GM18517 (cell line): ENCODE measurements at regions not wholly inside any gene's neighbourhood (a gene's known extent, or its start where the extent isn't known, plus 50 kb on each side); places are given as distances from the start of the nearest gene placed in this dataset.

Source experiments
- ATAC-seq: cut with Tn5 transposase; IDR thresholded peaks from one replicate; pipeline ENCODE4 v1.9.1; 2021; ENCODE audit warnings: mild to moderate bottlenecking, moderate library complexity; ENCODE audit not compliant: unreplicated experiment

DNA sequence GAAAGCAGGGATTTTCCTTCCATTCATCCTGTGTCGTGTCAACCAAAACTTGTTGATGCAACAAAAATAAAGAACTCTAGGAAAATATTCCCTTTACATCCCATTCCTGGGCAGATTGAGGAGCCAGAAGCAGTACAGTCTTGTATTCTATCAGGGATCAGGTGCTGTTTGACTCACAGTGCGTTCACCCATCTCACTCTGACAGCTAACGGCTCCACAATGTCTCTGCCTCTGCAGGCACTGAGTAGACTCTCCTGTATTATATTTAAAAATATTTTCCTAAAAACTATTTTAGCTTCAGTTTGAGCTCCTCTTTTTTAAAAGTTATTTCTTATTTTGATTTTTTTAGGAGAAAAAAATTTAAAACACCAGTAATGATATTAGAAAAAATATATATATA, 600.6 kb upstream of the SALL3 start:
- ATAC-seq = no peak

DNA sequence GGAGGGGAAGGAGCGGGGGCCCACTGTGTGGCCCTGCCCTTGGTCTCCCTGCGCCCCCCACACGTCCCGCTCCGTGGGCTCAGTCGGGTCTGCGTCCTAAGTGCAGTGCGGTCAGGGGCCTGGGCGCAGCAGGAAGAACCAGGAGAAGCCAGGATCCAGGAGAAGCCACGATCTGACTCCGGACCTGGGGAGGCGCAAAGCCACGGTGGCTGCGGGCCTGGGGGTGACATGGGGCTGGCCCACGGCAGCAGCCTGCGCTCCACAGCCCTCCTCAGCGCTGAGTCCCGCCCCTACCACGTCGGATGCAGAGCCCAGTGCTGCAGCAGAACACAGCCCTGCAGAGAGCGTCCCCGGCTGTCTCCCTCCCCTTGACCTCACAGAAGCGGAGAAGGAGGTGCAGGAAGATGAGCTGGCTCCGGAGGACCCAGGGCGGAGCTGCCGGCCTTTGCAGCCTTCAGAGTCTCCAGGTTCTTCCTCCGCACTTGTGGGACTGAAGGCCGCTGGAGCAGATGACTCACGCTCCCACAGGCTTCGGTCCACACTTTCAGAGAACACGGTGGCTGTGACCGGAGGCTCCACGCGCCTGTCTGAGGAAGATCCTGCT, 589.2 kb upstream of the SALL3 start:
- ATAC-seq = no peak

DNA sequence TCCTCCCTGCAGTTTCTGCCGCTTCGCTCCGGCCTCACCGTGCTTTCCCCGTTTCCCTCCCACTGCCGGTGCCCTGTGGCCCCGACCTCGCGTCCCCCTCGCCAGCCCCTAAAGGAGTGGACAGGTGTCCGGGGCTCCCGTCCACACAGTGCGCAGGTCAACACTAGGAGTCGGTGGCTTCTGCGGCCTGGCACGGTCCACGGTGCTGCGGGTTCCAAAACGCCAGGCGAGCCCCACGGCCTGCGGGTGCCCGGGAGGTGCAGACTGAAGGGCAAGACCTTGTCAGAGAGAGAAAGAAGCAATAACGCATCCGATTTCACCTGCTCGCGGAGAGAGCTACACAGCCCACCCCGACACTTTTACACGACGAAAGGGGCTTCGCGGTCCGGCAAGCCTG, 588.7 kb upstream of the SALL3 start:
- no peak for ATAC-seq

DNA sequence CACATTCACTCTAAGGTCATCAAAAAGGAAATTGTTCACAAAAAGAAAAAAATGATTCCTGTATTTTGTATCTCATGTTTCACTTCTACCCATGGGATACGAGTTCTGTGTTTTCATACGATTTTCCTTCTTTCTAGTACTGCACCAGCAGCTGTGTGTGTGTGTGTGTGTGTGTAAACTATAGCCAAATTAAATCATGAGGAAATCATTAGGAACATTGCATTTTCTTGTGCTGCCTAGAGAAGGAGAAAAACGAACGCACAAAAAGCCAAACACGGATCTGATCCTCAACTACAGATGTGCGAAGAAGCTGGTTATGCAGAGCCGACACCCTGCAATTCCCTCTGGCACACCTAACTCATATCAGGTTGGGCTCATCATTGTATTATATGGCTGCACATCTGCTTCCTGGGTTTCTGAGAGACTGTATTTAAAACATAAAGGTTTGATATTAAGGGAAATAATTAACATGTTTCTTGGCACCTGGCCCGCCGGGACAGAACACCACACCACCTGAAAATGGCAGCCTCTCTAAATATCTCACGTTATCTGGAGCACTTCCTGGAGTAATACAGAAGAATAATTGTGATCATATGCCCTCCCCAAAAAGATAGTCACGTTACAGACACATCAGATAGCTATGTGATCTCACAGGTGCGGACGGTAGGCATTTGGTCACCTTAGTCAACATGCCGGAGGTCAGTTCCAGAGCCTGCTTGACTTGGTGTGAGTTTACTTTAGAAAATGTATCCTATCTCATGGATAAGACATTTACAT, 586.3 kb upstream of the SALL3 start:
- ATAC-seq = no peak

DNA sequence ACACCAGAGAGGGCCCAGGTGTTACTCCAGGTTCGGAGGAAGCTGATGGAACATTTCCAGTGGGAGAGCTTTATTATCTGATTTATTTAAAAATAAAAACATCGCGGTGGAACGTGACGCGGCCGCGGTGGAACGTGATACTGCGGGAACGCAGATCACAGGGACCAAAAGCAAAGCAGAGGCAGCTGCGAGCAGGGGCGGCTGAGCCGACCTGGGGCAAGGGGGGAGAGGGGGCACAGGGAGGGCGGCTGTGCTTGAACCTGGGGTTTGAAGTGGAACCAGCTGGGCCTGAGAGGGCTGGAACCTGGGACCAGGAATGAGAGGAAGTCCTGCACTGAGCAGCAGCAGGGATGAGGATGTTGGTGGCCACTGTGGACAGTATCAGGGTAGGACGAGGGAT, 583.5 kb upstream of the SALL3 start:
- ATAC-seq = no peak

DNA sequence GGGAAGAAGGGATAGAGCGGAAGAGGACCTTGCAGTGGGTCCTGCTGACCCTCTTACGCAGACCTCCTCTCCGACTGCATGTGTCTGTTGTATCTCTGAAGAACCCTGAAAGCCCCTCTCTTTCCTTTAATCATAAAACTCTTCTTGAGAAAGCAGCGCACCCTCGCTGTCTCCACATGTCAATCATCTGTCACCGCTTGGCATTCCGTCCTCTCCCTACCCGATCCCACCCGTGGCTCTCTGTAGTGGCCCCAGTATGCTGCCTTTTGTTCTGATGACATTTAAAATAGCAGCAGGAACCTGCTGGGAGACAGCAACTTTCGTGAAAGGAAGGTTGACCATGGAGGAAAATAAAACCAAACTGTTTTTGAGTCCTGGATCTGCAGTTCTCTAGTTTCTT, 582.9 kb upstream of the SALL3 start:
- ATAC-seq = no peak

DNA sequence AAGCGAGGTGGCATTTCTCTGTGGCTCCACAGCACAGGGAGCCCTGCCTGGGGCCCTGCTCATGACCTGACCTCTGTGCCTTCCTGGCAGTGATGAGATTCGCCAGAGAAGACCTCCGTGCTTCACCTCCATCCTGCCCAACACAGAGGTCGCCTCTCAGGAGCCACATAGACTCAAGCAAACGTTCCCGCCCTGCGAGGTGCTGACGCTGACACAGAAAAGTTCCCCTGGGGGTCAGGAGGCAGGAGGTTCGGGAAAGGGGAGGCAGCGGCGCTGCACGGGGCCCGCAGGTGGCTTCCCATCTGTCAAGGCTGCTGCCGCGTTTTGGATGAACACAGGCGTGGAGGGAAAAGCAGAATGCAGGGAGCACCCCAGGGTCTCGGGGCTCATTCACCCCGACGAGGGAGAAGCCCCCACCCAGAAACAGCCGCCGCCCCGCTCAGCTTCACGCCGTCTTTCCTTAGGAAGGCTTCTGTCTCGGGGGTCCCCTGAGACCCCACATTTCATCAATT, 579.6 kb upstream of the SALL3 start:
- ATAC-seq = no peak

DNA sequence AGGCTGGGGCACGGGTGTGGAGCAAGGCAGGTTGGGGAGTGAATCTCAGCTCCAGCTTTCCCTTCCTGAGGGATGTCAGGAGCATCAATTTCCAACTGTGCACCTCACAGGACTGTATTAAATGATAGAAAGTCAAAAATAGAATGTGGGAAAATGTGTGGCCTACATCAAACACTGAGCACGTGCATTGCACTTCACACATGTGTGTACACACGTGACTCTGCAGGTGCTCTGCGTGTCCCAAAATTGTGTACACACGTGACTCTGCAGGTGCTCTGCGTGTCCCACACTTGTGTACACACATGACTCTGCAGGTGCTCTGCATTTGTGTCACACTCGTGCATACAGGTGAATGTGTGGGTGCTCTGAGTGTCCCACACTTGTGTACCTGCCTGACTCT, 577.2 kb upstream of the SALL3 start:
- ATAC-seq = no peak

DNA sequence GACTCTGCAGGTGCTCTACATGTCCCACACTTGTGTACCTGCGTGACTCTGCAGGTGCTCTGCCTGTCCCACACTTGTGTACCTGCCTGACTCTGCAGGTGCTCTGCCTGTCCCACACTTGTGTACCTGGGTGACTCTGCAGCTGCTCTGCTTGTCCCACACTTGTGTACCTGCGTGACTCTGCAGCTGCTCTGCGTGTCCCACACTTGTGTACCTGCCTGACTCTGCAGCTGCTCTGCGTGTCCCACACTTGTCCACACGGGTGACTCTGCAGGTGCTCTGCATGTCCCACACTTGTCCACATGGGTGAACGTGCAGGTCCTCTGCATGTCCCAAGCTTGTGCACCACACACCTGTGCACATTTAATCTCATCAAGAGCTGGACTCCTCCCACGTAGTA, 576.7 kb upstream of the SALL3 start:
- no peak for ATAC-seq

DNA sequence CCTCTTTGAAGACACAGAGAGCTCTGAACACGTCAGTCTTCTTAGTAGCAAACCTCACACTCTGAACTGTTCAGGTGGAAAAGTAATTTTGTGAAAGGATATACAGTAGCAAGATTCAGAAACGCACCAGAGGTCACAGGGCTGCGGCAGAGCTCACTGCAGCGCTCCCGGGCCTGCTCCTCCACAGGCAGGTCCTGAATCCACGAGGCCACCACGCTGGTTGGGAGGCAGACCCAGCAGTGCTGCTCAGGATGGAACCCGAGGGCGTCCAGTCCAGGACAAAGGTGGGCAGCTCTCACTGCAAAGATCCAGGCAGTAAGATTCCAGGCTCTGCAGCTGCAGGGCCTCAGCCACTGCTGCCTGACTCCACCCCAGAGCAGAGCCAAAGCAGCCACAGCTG, 576.2 kb upstream of the SALL3 start:
- no peak for ATAC-seq

DNA sequence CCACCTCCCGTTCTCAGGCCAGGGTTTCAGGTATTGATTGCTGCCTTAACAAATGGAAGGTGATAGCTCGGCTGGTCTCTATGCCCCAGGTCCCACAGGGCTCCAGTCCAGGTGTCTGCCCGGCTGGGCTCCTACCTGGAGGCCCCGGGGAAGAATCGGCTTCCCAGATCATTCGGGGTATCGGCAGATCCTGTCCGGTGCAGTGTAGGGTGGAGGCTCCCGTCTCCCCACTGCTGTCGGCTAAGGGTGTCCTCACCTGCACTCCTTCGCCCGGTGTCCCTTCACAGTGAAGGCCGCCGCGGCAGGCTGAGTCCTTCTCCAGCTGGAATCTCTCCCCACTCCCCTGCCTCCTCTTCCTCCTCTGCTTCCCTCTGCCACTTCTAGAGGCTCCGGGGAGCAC, 573.9 kb upstream of the SALL3 start:
- ATAC-seq = no peak

DNA sequence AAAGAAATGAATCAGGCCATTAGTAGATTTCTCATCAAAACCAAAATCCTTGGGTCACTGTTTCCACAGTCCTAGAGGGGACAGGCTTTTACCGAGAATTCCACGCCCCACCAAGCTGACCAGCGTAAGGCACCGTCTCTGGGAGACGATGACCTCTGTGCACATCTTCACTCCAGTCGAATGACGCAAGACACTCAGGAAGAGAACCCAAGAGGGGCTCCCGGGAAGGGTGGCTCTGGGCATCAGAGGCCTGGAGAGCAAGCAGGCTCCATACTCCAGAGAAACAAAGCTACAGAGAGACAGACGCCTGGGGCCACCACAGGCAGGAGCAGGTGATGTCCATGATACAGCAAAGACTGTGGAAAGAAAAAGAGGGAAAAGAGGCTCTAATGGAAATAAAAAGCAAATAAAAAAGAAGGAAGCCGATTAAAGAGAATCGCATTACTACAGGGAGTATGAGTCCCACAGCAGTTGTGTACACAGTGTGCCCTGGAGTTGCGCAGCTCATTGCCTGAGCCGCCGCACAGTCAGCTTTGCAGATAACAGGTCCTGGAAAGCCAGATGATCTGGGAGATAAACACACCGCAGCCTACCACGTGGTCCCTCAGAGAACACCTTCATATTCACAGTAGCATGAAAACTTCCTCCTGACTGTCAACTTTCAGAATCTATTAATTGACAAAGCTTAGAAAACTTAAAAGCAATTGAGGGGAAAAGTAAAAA, 572.7 kb upstream of the SALL3 start:
- no peak for ATAC-seq

DNA sequence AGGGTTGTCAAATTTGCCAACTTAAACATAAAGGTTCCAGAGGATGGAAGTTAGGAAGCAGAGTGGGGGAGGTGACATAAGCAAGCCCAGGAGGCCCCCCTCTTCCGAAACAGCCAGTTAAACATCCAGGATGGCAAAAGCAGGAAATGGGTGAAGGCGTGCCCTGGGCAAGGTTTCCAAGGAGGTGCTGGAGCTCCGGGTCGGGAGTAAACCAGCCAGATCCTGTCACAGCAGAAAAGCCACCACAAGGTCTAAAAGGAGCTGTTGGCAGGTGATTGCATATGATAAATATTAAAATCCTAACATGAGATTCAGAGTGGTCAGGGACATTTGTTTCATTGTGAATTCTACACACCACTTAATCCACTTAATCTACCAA, 572.2 kb upstream of the SALL3 start:
- ATAC-seq = no peak

DNA sequence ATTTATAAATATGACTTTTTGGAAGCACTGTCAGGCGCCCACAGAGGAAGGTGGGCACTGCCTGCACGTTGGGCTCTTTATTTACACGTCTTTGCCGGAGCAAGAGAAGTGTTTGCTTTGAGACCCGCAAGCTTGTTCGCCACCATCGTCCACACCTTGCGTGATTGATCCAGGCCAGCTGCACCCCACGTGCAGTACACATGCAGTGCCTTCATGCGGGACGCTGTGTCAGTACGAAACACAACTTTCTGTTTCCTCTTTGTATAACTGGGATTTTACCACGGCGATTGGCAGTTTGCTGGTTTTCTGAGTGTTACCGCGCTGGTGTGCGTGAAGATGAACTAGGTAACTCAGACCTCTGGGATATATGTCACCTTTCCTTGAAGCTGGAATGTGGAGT, 571.0 kb upstream of the SALL3 start:
- no peak for ATAC-seq

DNA sequence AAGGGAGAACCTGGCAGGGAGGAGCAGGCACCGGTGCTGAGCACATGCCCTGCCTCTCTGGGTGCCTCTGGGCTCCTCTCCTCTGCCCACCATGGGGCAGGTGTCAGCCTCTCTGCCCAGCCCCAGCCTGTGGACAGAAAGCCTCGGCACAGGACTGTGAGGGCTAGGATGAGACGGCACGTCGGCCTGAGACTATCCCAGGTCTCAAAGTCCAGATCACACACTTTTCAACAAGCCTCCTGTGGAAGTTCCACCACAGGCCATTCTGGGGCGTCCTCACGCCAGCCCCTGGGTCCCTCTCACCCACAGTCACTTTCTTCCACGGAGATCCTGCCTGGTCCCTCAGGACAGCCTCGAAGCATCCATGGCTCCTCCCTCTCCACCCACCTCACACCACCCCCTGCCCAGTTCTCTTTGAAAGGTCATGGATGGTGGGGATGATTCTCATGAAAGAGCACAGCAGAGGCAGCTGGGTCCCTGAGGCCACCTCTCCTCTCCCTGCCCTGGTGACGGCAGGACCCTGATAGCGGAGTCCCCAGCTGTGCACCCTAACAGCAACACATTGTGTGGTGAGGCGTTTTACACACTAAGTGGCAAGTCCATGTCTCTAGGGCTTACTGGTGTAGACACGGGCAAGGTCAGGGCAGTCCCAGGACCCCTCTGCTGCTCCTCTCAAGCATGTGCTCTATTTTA, 569.4 kb upstream of the SALL3 start:
- no peak for ATAC-seq

DNA sequence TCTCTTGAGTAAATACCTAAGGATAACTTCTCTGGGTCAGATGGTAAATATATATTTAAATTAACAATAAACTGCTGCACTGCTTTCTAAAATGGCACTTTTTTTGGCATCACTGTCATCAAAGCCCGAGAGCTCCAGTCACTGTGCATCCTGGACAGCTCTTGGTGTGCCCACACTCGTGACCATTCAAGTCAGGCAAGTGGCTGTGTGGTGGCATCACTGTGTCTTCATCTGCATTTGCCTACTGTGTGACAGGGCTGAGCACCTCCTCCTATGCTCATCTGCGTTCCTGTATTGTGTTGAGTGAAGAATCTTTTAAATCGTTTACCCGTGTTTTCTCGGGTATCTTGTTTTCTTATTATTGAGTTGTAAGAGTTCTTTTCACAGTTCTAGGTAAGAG, 568.1 kb upstream of the SALL3 start:
- no peak for ATAC-seq

DNA sequence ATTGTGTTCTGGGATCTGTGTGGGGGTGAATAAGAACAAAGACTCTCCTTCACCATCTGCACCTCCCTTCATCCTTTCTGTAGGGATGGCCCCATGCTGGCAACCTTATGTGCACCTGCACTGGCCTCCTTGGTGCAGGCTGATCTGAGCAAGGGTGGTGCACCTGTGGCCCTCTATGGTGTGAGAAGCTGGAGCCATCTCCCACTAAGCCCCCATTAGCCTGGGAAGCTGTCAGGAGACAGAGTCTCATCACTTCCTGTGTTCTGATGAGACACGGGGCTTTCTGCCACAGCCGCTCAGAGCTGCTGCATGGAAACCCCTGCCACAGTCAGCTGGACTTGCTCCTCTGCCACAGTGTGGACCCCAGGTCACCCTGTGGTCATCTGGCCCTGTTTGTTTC, 565.3 kb upstream of the SALL3 start:
- ATAC-seq = no peak

DNA sequence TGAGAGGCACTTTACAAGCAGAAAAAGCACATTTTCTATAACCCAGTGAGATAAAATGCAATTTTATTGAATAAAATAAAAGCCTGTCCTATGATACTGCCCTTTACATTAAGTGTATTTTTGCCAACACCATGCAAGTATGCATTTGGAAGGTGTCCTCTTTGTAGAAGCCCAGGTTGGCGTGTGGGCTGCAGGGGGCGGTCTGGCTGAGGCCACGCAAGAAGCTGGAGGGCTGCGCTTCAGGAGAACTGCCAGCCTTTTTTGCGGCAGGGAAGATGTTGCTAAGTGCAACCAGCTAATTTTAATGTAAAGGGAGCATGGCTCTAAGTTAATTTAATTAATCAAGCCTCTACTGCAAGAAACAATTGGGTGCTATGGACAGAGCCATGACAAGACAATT, 562.8 kb upstream of the SALL3 start:
- no peak for ATAC-seq

DNA sequence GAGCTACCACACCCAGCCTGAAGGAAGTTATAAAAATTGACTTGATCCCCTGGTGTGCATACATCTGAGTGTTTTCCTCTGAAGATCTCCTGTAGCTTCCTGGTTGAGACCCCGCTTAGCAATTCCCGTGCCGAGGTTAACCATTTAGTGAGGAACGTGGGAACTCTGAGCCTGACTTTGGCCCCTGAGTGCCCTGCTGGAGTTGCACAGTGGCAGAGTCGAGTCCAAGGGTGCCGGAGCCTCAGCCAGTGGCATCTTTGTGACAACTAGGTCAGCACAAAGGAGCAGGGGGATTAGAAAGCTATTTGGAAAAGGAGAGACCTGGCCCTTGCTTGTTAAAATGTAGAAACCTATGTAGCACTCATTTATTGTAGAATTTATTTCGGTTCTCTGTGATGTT, 561.2 kb upstream of the SALL3 start:
- ATAC-seq = no peak

DNA sequence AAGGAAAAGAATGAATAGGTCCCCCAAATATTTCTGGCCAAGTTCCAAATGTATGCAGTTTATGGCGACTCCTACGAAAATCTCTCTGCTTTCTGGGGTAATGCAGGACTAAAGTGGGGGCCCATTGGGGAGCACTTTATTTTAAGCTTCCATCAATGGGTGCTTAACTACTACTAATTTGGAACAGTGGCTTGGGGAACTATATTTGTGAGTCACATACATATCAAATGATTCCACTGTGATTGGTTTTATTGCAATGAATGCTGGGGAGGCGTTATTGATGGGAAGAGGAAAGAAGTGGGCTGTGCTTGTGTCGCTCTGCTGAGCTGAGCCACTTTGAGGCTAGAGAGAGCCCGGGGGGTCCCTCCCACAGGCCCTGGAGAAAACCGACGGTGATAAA, 560.4 kb upstream of the SALL3 start:
- no peak for ATAC-seq

DNA sequence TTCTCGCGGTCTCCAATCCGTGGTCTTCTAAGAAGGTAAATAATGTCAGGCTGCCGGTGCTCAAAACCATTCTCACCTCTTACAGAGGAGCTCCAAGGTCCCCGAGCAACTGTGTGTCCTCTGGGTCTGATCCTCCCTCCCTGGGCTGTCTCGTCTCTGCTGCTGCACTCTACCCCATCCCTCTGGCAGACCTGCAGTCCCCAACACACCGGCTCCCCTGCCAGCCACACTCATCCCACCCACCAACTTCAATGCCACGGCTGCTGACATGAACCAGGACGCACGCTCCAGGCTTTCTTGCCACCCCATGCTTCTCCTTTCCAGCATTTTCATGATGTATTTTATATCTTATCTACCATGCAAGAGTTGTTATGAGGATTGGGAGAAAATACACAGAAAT, 559.5 kb upstream of the SALL3 start:
- ATAC-seq = no peak

DNA sequence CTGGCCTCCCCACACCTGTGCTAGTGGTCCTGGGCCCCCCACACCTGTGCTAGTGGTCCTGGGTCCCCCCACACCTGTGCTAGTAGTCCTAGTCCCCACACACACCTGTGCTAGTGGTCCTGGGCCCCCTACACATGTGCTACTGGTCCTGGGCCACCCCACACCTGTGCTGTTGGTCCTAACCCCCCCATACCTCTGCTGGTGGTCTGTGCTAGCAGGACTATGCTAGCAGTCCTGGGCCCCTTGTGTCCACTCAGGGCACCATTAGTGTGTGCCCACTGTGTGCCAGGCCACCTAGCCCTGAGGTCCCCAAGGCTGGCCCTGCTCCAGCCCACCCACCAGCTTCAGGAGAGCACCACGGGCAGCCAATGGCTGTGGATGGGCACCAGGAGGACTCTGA, 558.2 kb upstream of the SALL3 start:
- no peak for ATAC-seq
